ENCODE measurements at regions not wholly inside any gene's neighbourhood (a gene's known extent, or its start where the extent isn't known, plus 50 kb on each side); places are given as distances from the start of the nearest gene placed in this dataset. TPM values are rescaled to one million over a fixed set of nuclear protein-coding genes. Genes with fewer than 3 reads are reported as not detected.

Small RNA genes lying in the stretch of these regions (small RNA-seq; reads per million reads assigned to genes)
- not detected for gene AL121956.5
- not detected for gene GNG5P1
